Activated T-cell treated with anti-CD3 and anti-CD28 coated beads for 24 hours (primary cell): ENCODE measurements at regions not wholly inside any gene's neighbourhood (a gene's known extent, or its start where the extent isn't known, plus 50 kb on each side); places are given as distances from the start of the nearest gene placed in this dataset.
A peak's percentile ranks its signal among the peaks of the same experiment; 100 is the strongest.

Source experiments
- DNase-seq: peaks from one replicate; pipeline ENCODE4 v3.0.0-alpha.2; 2020; ENCODE audit warnings: low read depth

GRCh38 chr12:107402041-107403022 is 283.3 kb upstream of the PWP1 start:
- DNase-seq = peak; percentile 52

GRCh38 chr12:107404981-107405380 is 280.6 kb upstream of the PWP1 start:
- peak; percentile 8 for DNase-seq

GRCh38 chr12:107405436-107405835 is 280.2 kb upstream of the PWP1 start:
- no peak for DNase-seq

GRCh38 chr12:107406932-107407331 is 278.7 kb upstream of the PWP1 start:
- DNase-seq = no peak

- no peak for DNase-seq
These were observed 273.6 kb upstream of the PWP1 start for GRCh38 chr12:107411792-107412535.

- DNase-seq = no peak
These were observed 270.5 kb upstream of the PWP1 start for GRCh38 chr12:107415071-107415470.

GRCh38 chr12:107415834-107416233 is 269.8 kb upstream of the PWP1 start:
- no peak for DNase-seq

GRCh38 chr12:107417004-107417403 is 268.6 kb upstream of the PWP1 start:
- no peak for DNase-seq

GRCh38 chr12:107418981-107419380 is 266.6 kb upstream of the PWP1 start:
- no peak for DNase-seq

GRCh38 chr12:107423531-107423930 is 262.1 kb upstream of the PWP1 start:
- DNase-seq = no peak

- DNase-seq = no peak
These were observed 256.4 kb upstream of the PWP1 start for GRCh38 chr12:107429006-107429705.

- no peak for DNase-seq
These were observed 253.7 kb upstream of the PWP1 start for GRCh38 chr12:107431942-107432341.

GRCh38 chr12:107435072-107435471 is 250.5 kb upstream of the PWP1 start:
- DNase-seq = no peak

- DNase-seq = no peak
These were observed 250.1 kb upstream of the PWP1 start for GRCh38 chr12:107435520-107435919.

- DNase-seq = no peak
These were observed 249.2 kb upstream of the PWP1 start for GRCh38 chr12:107436376-107436775.

GRCh38 chr12:107436836-107437235 is 248.8 kb upstream of the PWP1 start:
- no peak for DNase-seq

GRCh38 chr12:107437954-107438353 is 247.6 kb upstream of the PWP1 start:
- DNase-seq = no peak

GRCh38 chr12:107439026-107439738 is 246.4 kb upstream of the PWP1 start:
- no peak for DNase-seq

GRCh38 chr12:107440606-107441005 is 245.0 kb upstream of the PWP1 start:
- no peak for DNase-seq

GRCh38 chr12:107441665-107442300 is 243.8 kb upstream of the PWP1 start:
- DNase-seq = no peak

GRCh38 chr12:107442326-107442987 is 243.1 kb upstream of the PWP1 start:
- DNase-seq = no peak
